Spinal cord (tissue), 9 donors: ENCODE measurements at regions not wholly inside any gene's neighbourhood (a gene's known extent, or its start where the extent isn't known, plus 50 kb on each side); places are given as distances from the start of the nearest gene placed in this dataset.
A peak's percentile ranks its signal among the peaks of the same experiment; 100 is the strongest.

Experiments used
- DNase-seq, 6 donors: peaks; one replicate each; pipeline versions ENCODE4 v3.0.0 to v3.0.0-alpha.2; 2013 to 2015; ENCODE audit warnings: low spot score in 6 of 6, low read depth in 4 of 6
- H3K27ac ChIP-seq: one replicate; pipeline ENCODE4 v1.5.1; 2013; ENCODE audit warnings: low read depth, low read length, control low read depth
- H3K27me3 ChIP-seq: one replicate; pipeline ENCODE4 v1.6.1; 2013; ENCODE audit warnings: low read length; ENCODE audit not compliant: control insufficient read depth, insufficient read depth
- H3K36me3 ChIP-seq: one replicate; pipeline ENCODE4 v1.6.1; 2013; ENCODE audit warnings: low read length; ENCODE audit not compliant: control insufficient read depth, insufficient read depth
- H3K4me1 ChIP-seq: one replicate; pipeline ENCODE4 v1.6.1; 2013; ENCODE audit warnings: low read length; ENCODE audit not compliant: control insufficient read depth, insufficient read depth
- H3K4me3 ChIP-seq: one replicate; pipeline ENCODE4 v1.5.1; 2013; ENCODE audit warnings: low read depth, low read length, control low read depth
- H3K9me3 ChIP-seq: one replicate; pipeline ENCODE4 v1.6.1; 2013; ENCODE audit warnings: low read length; ENCODE audit not compliant: control insufficient read depth, insufficient read depth
- WGBS: methylation state at CpG from one replicate; pipeline ENCODE4 v1.1.5; 2013; ENCODE audit warnings: missing lambda C conversion rate; ENCODE audit not compliant: insufficient coverage; 5-methylcytosine and 5-hydroxymethylcytosine counted together
- donor health status: healthy.

DNA sequence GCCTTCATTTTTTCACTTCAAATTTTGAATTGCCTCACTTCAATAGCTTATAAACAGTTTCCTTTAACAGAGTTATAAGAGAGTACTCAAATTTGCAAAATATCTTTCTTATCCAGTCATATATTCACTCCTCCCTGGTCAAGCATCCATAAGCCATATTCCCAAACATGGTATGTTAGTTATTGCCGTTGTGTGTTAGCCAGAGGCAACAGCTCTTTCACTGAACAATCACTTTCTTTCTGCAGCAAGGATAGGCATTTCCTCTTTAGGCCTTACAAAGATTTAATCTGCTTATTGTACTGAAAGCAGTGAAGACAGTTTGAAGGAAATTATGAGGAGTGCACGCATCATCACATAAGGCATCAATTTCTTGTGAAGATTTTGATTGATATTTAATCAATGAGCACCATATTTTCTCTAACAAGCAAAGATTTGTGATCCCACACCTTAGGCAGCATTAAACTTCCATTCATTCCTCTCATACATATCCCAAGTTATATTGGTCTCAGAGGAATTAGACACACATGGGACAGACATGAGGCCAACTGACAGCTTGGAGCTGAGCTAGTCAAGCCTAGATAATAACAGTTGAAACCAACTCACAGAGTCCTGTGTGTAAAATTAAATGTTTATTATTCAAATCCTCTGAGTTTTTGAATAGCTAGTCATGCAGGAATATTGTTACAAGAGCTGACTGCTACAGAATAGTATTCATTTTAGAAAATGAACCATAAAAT, 80.0 kb upstream of the EPHA6 start:
- peak in 1 of 6 donors; percentile 33 for DNase-seq
- Histone ChIP-seq H3K4me3 (no peak overlapping the region), H3K4me1 (no peaks in the 10 kb centered on the region), H3K9me3 (no peaks in the 10 kb centered on the region), H3K27me3 (no peaks in the 10 kb centered on the region), H3K27ac (no peak overlapping the region), H3K36me3 (no peaks in the 10 kb centered on the region)
- no CpG with 5 or more reads among the region's 2 CpGs for WGBS

DNA sequence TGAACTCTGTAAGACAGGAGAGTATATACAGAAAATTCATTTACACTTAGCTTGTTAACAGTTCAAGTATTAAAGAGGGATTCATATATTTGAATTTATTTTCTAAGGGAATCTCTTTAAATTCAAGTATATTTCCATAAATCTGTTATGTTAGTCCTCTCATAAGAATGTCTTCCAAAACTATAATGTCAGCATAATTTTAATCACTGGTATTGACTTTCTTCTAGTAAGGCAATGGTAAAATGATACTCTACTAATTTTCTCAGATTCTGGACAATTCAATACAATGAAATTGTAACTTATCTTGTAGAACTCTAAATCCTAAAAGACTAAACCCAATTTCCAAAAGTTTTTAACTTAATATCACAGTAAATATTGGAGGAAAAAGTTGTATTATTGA, 66.3 kb upstream of the EPHA6 start:
- no peaks in the 10 kb centered on the region for H3K4me1 ChIP-seq
- H3K9me3 ChIP-seq = no peaks in the 10 kb centered on the region
- H3K27ac ChIP-seq = no peak overlapping the region
- no peak for DNase-seq
- no peaks in the 10 kb centered on the region for H3K36me3 ChIP-seq
- H3K27me3 ChIP-seq = no peaks in the 10 kb centered on the region
- no peak overlapping the region for H3K4me3 ChIP-seq

DNA sequence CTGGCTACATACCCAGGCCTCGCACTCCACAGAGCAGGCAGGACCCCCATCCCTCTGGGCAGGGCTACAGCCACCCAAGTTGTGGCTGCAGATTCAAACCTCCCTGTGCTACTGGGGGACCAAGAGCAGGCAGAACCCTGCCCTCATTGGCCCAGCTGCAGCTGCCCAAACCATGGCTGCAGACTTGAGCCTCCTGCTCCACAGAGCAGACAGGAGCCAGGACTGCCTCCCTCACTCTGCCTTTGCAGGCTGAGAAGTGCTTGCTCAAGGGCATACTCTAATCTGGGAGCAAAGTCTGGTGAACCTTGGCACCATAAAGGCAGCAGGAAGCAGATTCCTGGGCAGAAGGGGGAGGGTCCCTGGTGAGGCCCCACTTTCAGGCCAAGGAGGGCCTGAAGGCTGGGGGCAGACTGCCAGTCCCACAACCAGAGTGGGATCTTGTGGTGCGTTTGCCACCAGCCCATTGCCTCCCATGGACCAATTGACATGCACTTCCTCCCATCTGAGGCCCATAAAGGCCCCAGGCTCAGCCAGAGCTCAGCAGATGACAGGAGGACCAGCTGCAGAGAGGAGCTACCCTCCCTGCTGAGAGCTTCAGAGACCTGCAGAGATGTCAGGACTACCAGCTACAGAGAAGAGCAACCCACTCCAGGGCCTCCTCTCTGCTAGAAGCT, 64.2 kb upstream of the EPHA6 start:
- DNase-seq = no peak
- Histone ChIP-seq H3K27ac (no peak overlapping the region), H3K9me3 (no peaks in the 10 kb centered on the region), H3K36me3 (no peaks in the 10 kb centered on the region), H3K4me3 (no peak overlapping the region), H3K27me3 (no peaks in the 10 kb centered on the region), H3K4me1 (no peaks in the 10 kb centered on the region)
- WGBS = 82% methylated on average over 2 of the region's 2 CpGs

DNA sequence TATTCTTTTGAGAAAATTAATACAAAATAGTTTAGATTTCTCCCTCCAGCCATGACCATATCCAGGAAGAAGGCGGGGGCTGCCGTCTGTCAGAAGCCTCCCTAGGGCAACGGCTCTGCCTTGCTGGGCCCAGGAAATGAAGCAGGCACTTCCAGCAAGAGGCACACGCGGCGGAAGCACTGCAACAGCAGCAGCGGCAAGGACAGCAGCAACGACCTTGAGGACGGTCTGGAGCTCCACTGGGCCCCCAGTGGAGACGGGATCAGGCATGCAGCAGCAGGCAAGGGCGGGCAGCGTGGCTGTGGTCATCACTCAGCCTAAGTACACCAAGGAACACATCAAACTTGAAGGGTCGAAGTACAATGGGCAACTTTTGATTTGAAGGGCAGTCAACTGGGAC, 61.3 kb upstream of the EPHA6 start:
- Histone ChIP-seq H3K9me3 (no peaks in the 10 kb centered on the region), H3K27ac (no peak overlapping the region), H3K36me3 (no peaks in the 10 kb centered on the region), H3K4me3 (no peak overlapping the region), H3K4me1 (no peaks in the 10 kb centered on the region), H3K27me3 (no peaks in the 10 kb centered on the region)
- 91% methylated on average over 12 of the region's 13 CpGs for WGBS
- no peak for DNase-seq

DNA sequence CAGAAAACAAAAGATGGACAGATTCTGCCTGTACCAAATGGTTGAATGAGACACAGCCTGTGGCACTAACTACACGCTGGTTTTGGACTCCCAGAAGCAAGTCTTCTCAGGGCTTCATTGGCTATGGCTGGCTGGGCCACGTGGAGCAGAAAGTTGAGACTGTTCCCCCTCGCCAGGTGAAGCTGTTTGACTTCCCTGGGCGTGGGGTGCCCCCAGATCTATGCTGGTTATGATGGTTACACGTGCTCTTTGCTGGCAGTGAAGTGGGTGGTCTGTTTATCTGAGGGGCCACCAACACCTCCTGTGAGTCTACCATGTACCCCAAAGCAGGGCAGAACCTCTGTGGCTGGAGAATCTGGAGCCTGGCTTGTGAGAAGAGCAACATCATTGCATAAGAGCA, 60.3 kb upstream of the EPHA6 start:
- H3K4me3 ChIP-seq = no peak overlapping the region
- WGBS = 82% methylated on average over 5 of the region's 5 CpGs

DNA sequence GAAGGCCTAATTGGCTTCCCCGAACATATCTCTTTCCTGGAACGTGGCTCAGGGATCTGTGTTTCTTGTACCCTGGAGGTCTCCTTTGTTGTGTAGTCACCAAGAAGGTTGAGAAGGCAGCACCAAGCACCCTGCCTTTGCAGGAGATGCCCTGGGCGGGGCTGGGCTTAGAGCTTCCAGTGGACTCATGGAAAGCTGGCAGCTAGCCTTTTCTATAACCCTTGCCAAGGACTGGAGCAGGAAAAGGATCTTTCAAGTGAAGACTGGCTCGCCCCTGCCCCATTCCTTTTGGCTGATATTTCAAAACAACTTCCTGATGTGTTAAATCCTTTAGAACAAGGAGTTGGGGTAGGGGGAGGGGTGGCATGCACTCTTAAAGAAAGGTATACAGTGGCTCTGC, 58.9 kb upstream of the EPHA6 start:
- DNase-seq = no peak
- Histone ChIP-seq H3K9me3 (no peaks in the 10 kb centered on the region), H3K36me3 (no peaks in the 10 kb centered on the region), H3K27me3 (no peaks in the 10 kb centered on the region), H3K4me1 (no peaks in the 10 kb centered on the region), H3K27ac (no peak overlapping the region), H3K4me3 (no peak overlapping the region)
- 85% methylated on average over 3 of the region's 4 CpGs for WGBS

More for the DNA sequence above, 60.3 kb upstream of the EPHA6 start:
- no peaks in the 10 kb centered on the region for H3K36me3 ChIP-seq
- H3K27me3 ChIP-seq = no peaks in the 10 kb centered on the region
- no peaks in the 10 kb centered on the region for H3K4me1 ChIP-seq
- no peak for DNase-seq
- H3K27ac ChIP-seq = no peak overlapping the region
- H3K9me3 ChIP-seq = no peaks in the 10 kb centered on the region

DNA sequence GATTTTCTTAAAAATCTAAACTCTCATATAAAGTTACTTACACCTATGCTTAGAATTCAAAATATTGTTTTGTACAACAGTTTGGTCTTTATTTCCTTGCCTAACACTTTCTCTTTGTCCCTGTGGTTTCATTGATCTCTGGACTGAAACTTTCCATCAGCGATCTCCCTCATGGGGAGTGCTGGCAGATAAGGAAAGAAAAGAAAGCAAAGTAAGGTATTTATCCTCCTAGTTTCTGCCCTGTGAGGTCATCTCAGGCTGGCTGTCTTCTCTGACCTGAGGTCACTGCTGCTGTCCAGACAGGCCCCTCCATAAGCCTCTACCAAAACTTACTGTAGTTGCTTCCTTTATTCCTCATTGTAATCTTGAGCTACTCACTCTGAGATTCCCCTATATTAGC, 57.9 kb upstream of the EPHA6 start:
- WGBS = no CpG with 5 or more reads among the region's 1 CpG
- no peak overlapping the region for H3K4me3 ChIP-seq
- H3K9me3 ChIP-seq = no peaks in the 10 kb centered on the region
- no peaks in the 10 kb centered on the region for H3K27me3 ChIP-seq
- no peaks in the 10 kb centered on the region for H3K4me1 ChIP-seq
- H3K27ac ChIP-seq = no peak overlapping the region
- DNase-seq = no peak
- no peaks in the 10 kb centered on the region for H3K36me3 ChIP-seq

DNA sequence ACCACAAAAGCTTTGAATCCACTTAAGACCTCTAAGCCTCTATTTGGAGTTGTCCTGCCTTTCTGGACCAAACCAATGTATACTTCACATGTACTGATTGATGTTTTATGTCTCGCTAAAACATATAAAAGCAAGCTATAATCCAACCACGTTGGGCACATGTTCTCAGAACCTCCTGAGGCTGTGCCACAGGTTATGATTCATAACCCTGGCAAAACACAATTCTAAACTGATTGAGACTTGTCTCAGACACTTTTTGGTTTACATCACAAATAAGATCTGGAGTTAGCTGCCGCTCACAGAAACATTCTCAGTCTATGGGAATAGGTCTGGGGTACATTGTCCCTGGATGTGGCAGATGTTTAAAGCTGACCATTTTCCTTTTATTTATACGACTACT, 53.4 kb upstream of the EPHA6 start:
- no peaks in the 10 kb centered on the region for H3K4me1 ChIP-seq

More for the DNA sequence above, 53.4 kb upstream of the EPHA6 start:
- Histone ChIP-seq H3K36me3 (no peaks in the 10 kb centered on the region), H3K27me3 (no peaks in the 10 kb centered on the region), H3K27ac (no peak overlapping the region), H3K9me3 (no peaks in the 10 kb centered on the region), H3K4me3 (no peak overlapping the region)
- WGBS = 71% methylated on average over 1 of the region's 4 CpGs
- DNase-seq = no peak
